Activated CD4-positive, alpha-beta memory T cell treated with anti-CD3 and anti-CD28 coated beads for 36 hours (primary cell): ENCODE measurements at regions not wholly inside any gene's neighbourhood (a gene's known extent, or its start where the extent isn't known, plus 50 kb on each side); places are given as distances from the start of the nearest gene placed in this dataset.

Experiments used
- CTCF ChIA-PET: fragments of 350-600 bp; sonication (Branson Sonifier 250); formaldehyde crosslinking; loops from one replicate; lab custom pipeline; 2021; ENCODE audit warnings: antibody characterized with exemption, inconsistent platforms; lab: Charles Lee
- POLR2A ChIA-PET: fragments of 350-600 bp; sonication (Branson Sonifier 250); formaldehyde crosslinking; loops from one replicate; lab custom pipeline; 2021; ENCODE audit warnings: antibody characterized with exemption; lab: Charles Lee
- DNase-seq: peaks from one replicate; pipeline ENCODE4 v3.0.0-alpha.2; 2020
- H3K27ac Mint-ChIP-seq: one replicate; pipeline ENCODE4 v1.8.0; 2021; ENCODE audit warnings: mixed read lengths
- H3K27me3 Mint-ChIP-seq: one replicate; pipeline ENCODE4 v1.8.0; 2021; ENCODE audit warnings: mixed read lengths
- H3K36me3 Mint-ChIP-seq: one replicate; pipeline ENCODE4 v1.8.0; 2021; ENCODE audit warnings: mixed read lengths
- H3K4me1 Mint-ChIP-seq: one replicate; pipeline ENCODE4 v1.8.0; 2021; ENCODE audit warnings: low read depth, mixed read lengths
- H3K4me3 Mint-ChIP-seq: one replicate; pipeline ENCODE4 v1.8.0; 2021; ENCODE audit warnings: mild to moderate bottlenecking, mixed read lengths
- H3K9me3 Mint-ChIP-seq: one replicate; pipeline ENCODE4 v1.8.0; 2021; ENCODE audit warnings: mixed read lengths
- intact Hi-C: fragments of 100-400 bp; cut with micrococcal nuclease; formaldehyde crosslinking; loops from one replicate; pipeline ENCODE4 v1.15.1; 2023

DNA sequence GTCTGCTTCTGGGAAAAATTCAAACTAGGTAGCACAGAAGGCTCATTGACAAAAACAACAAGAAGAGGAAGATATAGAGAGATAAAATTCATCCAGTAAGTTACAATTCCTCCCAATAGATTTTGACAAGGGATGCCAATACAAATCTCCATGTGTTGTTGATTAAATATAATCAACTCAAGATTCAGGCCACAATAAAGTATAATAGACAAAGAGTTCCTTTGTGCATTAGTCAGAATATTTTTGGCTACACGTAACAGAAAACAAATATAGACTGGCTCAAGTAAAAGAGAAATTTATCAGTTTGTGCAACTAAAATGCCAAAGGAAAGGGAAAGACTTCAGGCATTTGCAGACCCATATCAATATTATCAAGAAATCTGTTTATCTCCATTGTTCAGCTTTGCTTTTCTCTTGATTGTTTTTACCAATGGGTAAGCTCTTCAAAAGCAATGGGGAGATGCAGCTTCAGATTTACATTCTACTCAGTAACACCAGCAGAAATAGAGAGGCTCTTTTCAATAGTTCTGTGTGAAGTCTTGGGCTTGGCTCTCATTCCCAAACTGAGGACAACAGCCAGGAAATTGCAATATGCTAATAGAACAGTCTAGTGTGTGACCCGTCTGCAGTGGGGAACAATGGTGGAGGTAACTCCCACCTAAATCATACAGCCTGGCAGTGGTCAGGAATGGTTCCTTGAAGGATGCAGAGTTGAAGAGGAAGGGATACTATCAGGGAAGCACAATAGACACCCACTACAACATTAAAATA is 77.6 kb upstream of the PROK2 start:
- no peak overlapping the region for H3K27ac Mint-ChIP-seq
- no peak for DNase-seq
- H3K9me3 Mint-ChIP-seq, result no peaks in the 10 kb centered on the region
- ChIA-PET POLR2A (no interaction called here), CTCF (interaction anchor here (1.5 to 9.0 kb wide), 3 partner anchors 13 to 152 kb away, joined by 5 to 87 read pairs (median 18); no protein-coding TSS in a partner anchor)
- peaks cover 37% of the 10 kb centered on the region for H3K27me3 Mint-ChIP-seq
- intact Hi-C loops, result no loop called here
- peaks cover 1% of the 10 kb centered on the region for H3K36me3 Mint-ChIP-seq
- H3K4me3 Mint-ChIP-seq, result no peak overlapping the region
- peaks cover 20% of the 10 kb centered on the region for H3K4me1 Mint-ChIP-seq

DNA sequence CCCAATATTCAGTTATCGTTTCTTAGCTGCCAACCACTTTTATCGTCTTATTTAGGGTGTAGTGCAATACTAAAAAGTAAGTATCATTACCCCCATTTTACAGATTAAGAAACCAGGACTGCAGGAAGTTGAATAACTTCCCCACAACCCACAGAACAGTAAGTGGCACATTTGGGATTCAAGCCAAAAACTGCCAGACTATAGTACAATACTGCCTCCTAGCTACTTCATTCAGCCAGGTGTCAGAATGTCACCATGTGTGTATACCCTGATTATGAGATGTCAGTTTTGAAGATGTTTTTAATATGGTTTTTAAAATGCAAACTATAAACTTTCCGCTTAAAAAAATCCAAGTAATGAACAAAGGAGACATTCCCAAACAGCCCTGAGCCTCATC is 74.2 kb upstream of the PROK2 start:
- POLR2A ChIA-PET, result no interaction called here
- no peak overlapping the region for H3K4me3 Mint-ChIP-seq
- intact Hi-C loops, result loop anchor here (1.0 kb wide), 2 partner anchors 130 to 148 kb away; no protein-coding TSS in a partner anchor
- peaks cover 27% of the 10 kb centered on the region for H3K27me3 Mint-ChIP-seq
- DNase-seq, result no peak
- CTCF ChIA-PET, result interaction anchor here (0.7 to 9.0 kb wide), 10 partner anchors 16 to 948 kb away, joined by 3 to 87 read pairs (median 4); no protein-coding TSS in a partner anchor
- H3K4me1 Mint-ChIP-seq, result peaks cover 15% of the 10 kb centered on the region
- H3K9me3 Mint-ChIP-seq, result no peaks in the 10 kb centered on the region
- H3K36me3 Mint-ChIP-seq, result peaks cover 1% of the 10 kb centered on the region
- no peak overlapping the region for H3K27ac Mint-ChIP-seq

DNA sequence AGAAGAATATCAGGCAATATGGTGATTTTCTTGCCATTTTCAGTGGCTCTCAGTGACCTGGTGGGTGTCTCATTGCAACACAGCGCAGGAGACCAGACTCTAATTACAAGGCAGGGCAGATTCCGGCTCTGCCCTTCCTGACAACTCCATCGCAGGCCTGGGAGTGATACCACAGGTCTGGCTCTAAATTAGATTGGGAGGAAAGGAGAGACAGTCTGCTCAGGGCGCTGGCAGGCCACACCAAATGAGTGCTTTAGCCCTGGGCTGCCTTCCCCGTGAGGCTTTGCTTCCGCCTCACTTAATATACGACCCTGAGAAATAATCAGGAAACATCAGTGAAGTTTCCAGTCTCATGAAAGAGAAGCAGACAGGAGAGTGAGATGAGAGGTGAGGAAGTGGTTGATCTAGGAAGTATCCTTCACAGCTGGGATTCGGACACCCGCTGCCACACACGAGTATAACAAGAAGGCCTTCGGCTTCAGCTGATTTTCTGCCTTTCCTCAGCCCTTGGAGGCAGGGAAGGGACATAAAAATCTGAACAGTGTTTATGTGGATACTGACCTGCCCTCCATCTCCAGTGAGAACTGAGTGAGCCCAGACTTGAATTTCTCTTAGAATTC is 73.7 kb upstream of the PROK2 start:
- no peak overlapping the region for H3K27ac Mint-ChIP-seq
- peaks cover 24% of the 10 kb centered on the region for H3K27me3 Mint-ChIP-seq
- no peak for DNase-seq
- POLR2A ChIA-PET, result no interaction called here
- H3K36me3 Mint-ChIP-seq, result peaks cover 1% of the 10 kb centered on the region
- H3K4me1 Mint-ChIP-seq, result peaks cover 13% of the 10 kb centered on the region
- intact Hi-C loops, result loop anchor here (1.0 kb wide), 2 partner anchors 129 to 147 kb away; no protein-coding TSS in a partner anchor
- no peak overlapping the region for H3K4me3 Mint-ChIP-seq
- CTCF ChIA-PET, result interaction anchor here (0.7 to 9.0 kb wide), 9 partner anchors 16 to 949 kb away, joined by 3 to 87 read pairs (median 4); no protein-coding TSS in a partner anchor
- H3K9me3 Mint-ChIP-seq, result no peaks in the 10 kb centered on the region

DNA sequence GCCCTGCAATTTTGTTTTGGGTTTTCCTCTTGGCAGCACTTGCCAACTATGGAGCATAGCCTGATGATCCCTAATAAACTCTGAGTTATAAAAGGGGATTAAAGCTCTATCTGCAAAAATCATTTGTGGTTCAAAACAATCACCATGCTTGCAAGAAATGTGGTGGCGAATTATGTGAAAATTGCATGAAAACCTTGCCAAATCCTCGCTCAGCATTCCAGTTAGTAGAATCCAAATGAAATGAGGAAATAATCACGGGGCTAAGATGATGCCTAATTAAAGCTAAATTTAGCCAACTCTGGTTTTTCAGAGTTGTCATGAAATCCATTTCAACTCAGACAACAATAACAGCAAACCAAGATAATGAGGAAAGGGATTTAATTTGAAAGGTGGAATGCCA is 73.0 kb upstream of the PROK2 start:
- CTCF ChIA-PET, result interaction anchor here (0.9 to 9.0 kb wide), 5 partner anchors 15 to 147 kb away, joined by 3 to 87 read pairs (median 11); no protein-coding TSS in a partner anchor

DNA sequence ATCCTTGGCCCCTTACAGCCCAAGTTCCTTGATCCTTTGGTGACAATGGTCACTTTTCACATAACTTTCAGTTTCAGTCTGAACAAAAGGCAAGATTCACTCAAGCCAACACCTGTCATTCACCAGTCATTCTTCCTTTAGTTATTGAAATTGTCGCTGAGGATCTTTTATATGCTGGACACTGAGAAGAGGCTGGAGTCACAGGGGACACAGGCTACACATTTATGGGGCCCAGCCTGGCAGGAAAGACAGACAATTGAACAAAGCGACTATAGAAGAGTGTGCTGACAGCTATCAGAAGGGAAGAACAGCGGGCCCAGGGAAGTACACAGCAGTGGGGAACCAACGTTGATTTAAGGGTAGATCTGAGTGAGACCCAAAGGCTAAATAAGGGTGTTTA is 69.8 kb upstream of the PROK2 start:
- POLR2A ChIA-PET, result no interaction called here
- peaks cover 2% of the 10 kb centered on the region for H3K27me3 Mint-ChIP-seq
- H3K4me1 Mint-ChIP-seq, result peaks cover 7% of the 10 kb centered on the region
- no peaks in the 10 kb centered on the region for H3K9me3 Mint-ChIP-seq
- intact Hi-C loops, result no loop called here
- CTCF ChIA-PET, result interaction anchor here (2.6 kb wide), 1 partner anchor 124 kb away, joined by 8 read pairs; no protein-coding TSS in a partner anchor
- H3K27ac Mint-ChIP-seq, result no peak overlapping the region
- H3K4me3 Mint-ChIP-seq, result no peak overlapping the region
- H3K36me3 Mint-ChIP-seq, result no peaks in the 10 kb centered on the region
- no peak for DNase-seq

More for the DNA sequence above, 73.0 kb upstream of the PROK2 start:
- H3K27me3 Mint-ChIP-seq, result peaks cover 21% of the 10 kb centered on the region
- DNase-seq, result no peak
- H3K4me3 Mint-ChIP-seq, result no peak overlapping the region
- no peaks in the 10 kb centered on the region for H3K9me3 Mint-ChIP-seq
- POLR2A ChIA-PET, result no interaction called here
- H3K36me3 Mint-ChIP-seq, result peaks cover 1% of the 10 kb centered on the region
- peaks cover 7% of the 10 kb centered on the region for H3K4me1 Mint-ChIP-seq
- no peak overlapping the region for H3K27ac Mint-ChIP-seq
- intact Hi-C loops, result no loop called here

DNA sequence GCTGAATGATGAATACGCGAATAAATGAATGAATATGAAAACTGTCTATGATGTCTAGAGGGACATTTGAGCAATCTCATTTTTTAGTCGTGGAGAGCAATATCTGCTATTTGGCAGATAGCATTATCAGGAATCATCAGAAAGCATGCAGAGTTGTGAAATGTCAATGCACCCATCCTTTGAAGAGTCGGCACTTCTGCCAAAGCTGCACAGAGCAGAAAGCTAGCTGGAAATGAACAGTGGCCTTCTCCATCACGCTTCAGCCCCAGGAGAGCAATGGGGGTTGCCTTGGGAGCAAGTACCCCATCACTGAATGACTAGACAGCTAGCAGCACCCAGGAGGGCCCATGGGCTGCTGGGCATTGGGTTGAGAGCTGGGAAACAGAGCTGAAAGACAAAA is 69.1 kb upstream of the PROK2 start:
- intact Hi-C loops, result no loop called here
- Mint-ChIP-seq H3K36me3 (no peaks in the 10 kb centered on the region), H3K27ac (no peak overlapping the region), H3K27me3 (peaks cover 2% of the 10 kb centered on the region), H3K4me3 (no peak overlapping the region), H3K9me3 (no peaks in the 10 kb centered on the region), H3K4me1 (peaks cover 7% of the 10 kb centered on the region)
- ChIA-PET CTCF (interaction anchor here (0.6 to 2.6 kb wide), 2 partner anchors 51 to 124 kb away, joined by 3 to 8 read pairs; no protein-coding TSS in a partner anchor), POLR2A (no interaction called here)
- no peak for DNase-seq

DNA sequence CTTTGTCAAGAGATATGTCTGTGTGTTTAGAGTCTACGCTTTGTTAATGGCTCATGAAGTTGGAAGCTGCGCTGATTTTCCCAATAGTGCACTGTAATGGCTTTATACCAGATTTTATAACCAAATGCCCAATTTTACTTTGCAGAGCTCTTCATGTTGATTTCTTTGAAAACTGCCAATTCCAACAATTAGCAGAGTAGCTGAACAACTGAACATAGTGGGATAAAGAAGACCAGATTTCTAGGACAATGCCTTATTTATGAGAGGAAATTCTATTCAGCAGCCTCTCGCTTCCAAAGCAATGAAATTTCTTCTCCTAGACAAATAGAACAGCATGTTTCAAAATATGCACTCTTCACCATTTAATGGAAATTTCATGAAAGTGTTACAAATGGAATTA is 66.9 kb upstream of the PROK2 start:
- Mint-ChIP-seq H3K27me3 (peaks cover 2% of the 10 kb centered on the region), H3K4me3 (no peak overlapping the region), H3K27ac (no peak overlapping the region), H3K9me3 (no peaks in the 10 kb centered on the region), H3K36me3 (no peaks in the 10 kb centered on the region), H3K4me1 (no peaks in the 10 kb centered on the region)
- ChIA-PET POLR2A (no interaction called here), CTCF (interaction anchor here (0.9 kb wide), 1 partner anchor 121 kb away, joined by 3 read pairs; no protein-coding TSS in a partner anchor)
- no peak for DNase-seq
- intact Hi-C loops, result no loop called here

DNA sequence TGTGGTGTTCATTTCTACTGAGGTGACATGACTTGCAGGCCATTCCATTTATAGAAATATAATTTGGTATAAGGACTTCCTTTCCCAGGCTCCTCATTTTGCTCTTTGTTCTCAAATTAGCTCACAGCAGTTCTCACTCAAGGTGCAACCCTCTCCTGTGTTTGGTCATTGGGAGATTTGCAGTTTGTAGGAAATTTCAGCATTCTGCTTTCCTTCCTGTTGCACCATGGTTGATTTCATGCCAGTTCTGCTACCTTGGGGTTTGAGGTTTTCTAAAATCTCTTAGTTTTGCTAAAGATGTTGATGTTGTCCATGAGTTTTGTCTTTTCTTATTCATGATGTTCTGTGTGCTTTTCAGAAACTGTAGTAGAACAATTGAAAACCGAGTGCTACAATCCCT is 65.7 kb upstream of the PROK2 start:
- H3K27ac Mint-ChIP-seq, result no peak overlapping the region
- H3K27me3 Mint-ChIP-seq, result peaks cover 2% of the 10 kb centered on the region
- H3K4me3 Mint-ChIP-seq, result no peak overlapping the region
- no peaks in the 10 kb centered on the region for H3K36me3 Mint-ChIP-seq
- ChIA-PET POLR2A (no interaction called here), CTCF (no interaction called here)
- no peaks in the 10 kb centered on the region for H3K4me1 Mint-ChIP-seq
- H3K9me3 Mint-ChIP-seq, result no peaks in the 10 kb centered on the region
- intact Hi-C loops, result no loop called here
- no peak for DNase-seq

DNA sequence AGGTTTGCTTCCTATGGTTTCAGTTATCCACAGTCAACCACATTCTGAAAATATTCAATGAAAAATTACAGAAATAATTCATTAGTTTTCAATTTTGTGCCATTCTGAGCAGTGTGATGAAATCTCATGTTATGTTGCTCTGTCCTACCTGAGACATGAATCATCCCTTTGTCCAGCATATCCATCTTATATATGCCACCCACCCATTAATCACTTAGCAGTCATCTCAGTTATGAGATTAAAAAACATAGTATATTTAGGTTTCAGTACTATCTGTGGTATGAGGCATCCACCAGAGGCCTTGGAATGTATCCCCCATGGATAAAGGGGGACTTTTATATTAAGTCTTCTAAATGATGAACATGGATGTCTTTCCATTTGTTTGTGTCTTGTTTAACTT is 64.7 kb upstream of the PROK2 start:
- intact Hi-C loops, result no loop called here
- ChIA-PET POLR2A (no interaction called here), CTCF (no interaction called here)
- no peak overlapping the region for H3K27ac Mint-ChIP-seq
- H3K9me3 Mint-ChIP-seq, result no peaks in the 10 kb centered on the region
- H3K4me1 Mint-ChIP-seq, result no peaks in the 10 kb centered on the region
- no peak overlapping the region for H3K4me3 Mint-ChIP-seq
- peaks cover 2% of the 10 kb centered on the region for H3K27me3 Mint-ChIP-seq
- no peak for DNase-seq
- no peaks in the 10 kb centered on the region for H3K36me3 Mint-ChIP-seq

DNA sequence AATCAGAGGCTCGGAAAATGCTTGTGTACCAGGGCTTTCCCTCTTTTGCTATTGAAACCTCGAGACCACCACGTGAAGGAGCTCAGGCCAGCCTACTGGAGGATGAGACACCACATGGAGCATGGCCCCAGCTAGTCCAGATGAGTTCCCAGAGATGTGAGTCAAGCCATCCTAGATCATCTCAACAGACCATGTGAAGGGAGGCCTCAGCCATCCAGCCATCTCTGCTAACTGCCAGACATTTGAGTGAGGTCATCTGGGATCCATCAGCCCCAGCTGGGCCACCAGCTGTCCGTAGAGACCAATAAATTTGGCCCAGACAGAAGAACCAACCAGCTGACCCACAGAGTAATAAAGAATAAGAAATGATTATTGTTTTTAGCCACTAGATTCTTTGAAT is 62.8 kb upstream of the PROK2 start:
- CTCF ChIA-PET, result no interaction called here
- POLR2A ChIA-PET, result no interaction called here

DNA sequence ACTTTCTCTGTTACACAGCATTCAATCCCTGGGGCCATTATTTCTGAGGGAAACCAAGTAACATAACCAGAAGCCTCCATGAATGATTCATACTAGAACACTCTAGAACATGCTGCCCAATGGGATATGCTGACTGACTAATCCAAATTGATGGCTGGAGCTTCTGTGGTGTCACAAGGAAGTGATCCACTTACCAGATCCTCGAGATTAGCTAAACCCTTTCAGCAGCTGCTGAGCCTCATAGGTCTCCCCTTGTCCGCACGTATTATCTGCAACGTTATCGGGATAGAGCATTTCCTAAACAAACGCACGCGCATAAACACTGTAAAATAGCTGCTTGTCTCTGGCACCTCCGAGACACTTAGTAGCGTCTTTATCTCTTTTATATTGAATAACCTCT is 61.2 kb upstream of the PROK2 start:
- POLR2A ChIA-PET, result no interaction called here
- Mint-ChIP-seq H3K4me3 (no peak overlapping the region), H3K36me3 (no peaks in the 10 kb centered on the region), H3K9me3 (no peaks in the 10 kb centered on the region), H3K27me3 (no peaks in the 10 kb centered on the region), H3K4me1 (no peaks in the 10 kb centered on the region), H3K27ac (no peak overlapping the region)
- CTCF ChIA-PET, result no interaction called here
- no peak for DNase-seq
- intact Hi-C loops, result no loop called here

More for the DNA sequence above, 62.8 kb upstream of the PROK2 start:
- no peak overlapping the region for H3K27ac Mint-ChIP-seq
- H3K27me3 Mint-ChIP-seq, result peaks cover 2% of the 10 kb centered on the region
- intact Hi-C loops, result no loop called here
- H3K4me1 Mint-ChIP-seq, result no peaks in the 10 kb centered on the region
- DNase-seq, result no peak
- H3K36me3 Mint-ChIP-seq, result no peaks in the 10 kb centered on the region
- no peak overlapping the region for H3K4me3 Mint-ChIP-seq
- no peaks in the 10 kb centered on the region for H3K9me3 Mint-ChIP-seq

DNA sequence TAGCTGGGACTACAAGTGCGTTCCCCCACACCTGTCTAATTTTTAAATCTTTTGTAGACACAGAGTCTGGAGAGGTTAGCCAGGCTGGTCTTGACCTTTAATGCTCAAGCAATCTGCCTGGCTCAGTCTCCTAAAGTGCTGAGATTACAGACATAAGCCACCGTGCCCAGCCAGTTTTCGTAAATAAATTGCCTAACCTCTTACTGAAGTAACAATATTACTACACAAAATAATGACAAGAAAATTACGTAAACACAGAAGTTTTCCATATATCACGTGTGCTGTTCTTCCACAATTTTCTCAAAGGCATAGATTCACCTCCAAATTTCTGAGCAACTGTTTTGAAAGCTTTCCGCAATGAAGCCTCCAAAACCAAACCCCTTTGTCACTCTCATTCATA is 58.1 kb upstream of the PROK2 start:
- ChIA-PET POLR2A (no interaction called here), CTCF (interaction anchor here (0.6 kb wide), 1 partner anchor 29 kb away, joined by 4 read pairs; no protein-coding TSS in a partner anchor)
- Mint-ChIP-seq H3K27ac (no peak overlapping the region), H3K4me3 (no peak overlapping the region), H3K9me3 (no peaks in the 10 kb centered on the region), H3K36me3 (no peaks in the 10 kb centered on the region), H3K27me3 (no peaks in the 10 kb centered on the region), H3K4me1 (no peaks in the 10 kb centered on the region)
- DNase-seq, result no peak
- intact Hi-C loops, result no loop called here
